ENCODE measurements at regions not wholly inside any gene's neighbourhood (a gene's known extent, or its start where the extent isn't known, plus 50 kb on each side); places are given as distances from the start of the nearest gene placed in this dataset.
A peak's percentile ranks its signal among the peaks of the same experiment; 100 is the strongest.
"Not testable (repeated sequence)": the region's sequence is repeated elsewhere in the genome, so short reads cannot be mapped to it uniquely, and the experiment has no call there.

DNA sequence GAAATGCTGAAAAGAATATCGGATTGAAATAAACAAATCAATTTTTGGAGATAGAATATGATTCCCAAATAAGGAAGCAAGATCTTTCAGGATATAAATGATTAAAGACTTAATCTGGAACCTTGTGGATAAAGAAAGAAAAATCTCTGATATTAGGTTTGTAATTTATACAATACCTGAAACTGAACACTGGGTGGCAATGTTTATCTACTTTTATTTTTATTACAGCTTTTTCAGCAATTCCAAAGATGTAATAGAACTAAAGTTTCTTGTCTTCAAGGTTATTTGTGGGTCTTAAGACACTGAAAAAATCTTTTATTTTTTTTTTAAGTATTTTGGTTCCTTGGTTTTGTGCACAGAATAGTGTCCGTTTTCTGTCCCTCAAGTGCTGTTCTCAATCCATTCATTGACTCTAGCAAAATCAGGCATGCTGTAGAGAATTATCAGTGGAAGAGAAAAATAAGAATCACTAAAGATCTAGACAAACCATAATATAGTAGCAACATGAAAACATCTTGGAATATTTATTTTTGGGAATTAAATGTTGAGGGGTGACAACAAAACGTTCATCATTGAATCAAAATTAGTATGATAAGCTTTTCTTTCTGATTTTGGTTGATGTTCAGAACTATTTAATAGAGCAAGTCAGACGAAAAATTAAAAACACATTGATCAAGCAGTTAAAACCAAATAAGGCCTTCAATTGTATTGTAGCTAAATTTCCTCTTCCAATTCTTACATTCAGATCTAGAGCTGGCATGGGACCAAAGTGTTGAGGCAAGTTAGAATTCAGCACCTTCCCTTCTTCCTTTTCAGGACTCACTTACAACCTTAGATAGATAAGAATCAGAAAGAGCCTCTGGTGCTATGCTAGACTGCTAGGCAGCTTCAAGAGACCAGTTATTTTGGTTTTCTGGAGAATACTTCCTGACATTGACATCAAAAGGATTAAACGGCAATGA, 704.4 kb upstream of the PCDH20 start:
- DNase-seq: peak; percentile 16

GRCh38 chr13:62115831-62116230, 700.2 kb upstream of the PCDH20 start:
- DNase-seq: no peak

DNA sequence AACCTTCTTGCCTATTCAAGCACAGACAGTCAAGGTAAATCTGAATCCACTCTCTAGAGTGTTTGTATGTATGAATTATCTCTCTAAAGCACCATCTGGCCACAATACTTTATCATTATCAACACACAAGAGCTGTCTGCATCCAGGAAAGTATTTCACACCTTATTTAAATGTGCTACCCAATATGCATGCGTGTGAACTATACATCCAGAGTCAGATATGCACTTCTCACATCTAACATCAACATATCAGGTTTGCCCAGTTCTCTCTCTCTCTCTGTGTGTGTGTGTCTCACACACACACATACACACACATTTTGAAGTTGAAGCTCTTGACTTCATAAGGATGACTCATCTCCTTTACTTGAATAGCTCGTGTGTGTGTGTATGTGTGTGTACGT, 697.5 kb upstream of the PCDH20 start:
- DNase-seq: no peak

- DNase-seq: no peak
Observed at GRCh38 chr13:62110079-62110478, 694.4 kb upstream of the PCDH20 start.

DNA sequence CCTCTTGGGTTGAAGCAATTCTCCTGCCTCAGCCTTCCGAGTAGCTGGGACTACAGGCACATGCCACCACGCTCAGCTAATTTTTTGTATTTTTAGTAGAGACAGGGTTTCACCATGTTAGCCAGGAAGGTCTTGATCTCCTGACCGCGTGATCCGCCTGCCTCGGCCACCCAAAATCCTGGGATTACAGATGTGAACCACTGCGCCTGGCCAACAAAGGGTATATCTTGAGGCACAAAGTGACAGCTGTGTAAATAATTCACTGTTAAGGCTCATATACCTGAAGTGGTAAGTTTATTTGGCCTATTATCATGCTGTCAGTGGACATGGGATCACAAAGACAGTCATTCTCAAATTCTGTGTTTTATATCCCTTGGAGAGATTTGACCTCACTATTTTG, 688.5 kb upstream of the PCDH20 start:
- DNase-seq: not testable (repeated sequence)

GRCh38 chr13:62096652-62097051, 681.0 kb upstream of the PCDH20 start:
- no peak for DNase-seq

DNA sequence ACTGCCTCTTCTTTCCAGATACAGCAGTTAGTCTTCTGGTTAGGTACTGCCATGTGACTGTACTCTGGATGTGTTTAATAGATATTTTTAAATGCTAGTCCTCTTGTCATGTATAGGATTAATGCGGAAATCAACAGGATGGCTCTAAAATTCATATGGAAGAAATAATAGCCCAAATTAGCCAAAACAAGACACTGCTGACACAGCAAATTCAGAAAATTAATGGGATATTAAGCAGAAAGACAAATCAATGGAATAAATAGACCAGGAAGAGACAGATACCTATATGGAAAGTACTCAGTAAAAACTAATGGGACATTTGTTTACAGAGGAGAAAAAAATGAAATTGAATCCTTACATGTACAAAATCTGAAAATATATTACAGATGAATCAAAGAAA, 679.3 kb upstream of the PCDH20 start:
- DNase-seq: no peak

DNA sequence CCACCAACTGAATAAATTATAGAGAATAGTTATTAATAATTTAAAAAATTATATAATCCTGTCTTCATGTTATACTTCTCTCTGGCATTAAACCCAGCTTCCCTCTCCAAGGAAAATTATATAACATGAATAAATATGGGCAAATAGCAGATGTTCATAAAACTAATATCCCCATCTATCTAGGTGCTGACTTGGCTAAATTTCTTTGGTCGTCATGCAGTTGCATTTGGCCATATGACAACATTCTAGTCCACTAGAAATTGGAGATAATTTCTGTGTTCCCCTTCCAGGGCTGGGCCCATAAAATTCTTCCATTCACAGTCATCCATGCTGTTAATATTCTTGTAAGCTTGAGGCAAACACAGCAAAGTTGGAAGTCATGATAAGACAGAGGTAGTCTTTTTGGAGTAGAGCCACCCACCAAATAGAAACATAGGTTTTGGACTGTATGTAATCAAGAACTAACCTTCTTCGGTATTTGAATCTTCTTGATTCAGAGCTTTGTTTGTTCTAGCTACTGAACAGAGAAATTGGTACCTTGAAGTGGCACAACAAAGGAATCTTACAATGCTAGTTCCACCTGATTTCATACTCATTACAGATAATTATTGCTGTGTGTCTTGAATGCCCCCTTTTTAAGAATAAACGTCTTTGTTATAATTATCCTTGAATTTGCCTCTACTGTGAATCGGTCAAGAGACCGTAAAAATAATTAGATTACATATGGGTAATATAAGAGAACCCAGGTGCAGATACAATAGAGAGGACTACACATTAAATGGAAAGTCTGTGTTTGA, 678.5 kb upstream of the PCDH20 start:
- DNase-seq: no peak

DNA sequence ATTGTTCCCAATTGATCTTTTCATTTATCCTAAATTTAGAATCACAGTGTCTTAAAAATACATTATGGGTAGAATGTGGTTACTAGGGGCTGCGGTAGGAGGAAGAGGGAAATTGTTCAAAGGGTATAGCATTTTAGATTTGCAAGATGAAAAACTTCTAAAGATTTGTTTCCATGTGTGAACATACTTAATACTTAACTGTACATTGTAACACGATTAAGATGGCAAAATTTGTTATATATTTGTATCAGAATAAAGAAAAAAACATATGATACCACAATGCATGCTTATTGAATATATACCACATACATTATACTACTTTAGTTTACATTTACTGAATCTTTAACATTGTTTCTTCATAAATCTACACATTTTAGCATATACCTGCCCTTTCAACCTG, 677.3 kb upstream of the PCDH20 start:
- no peak for DNase-seq

GRCh38 chr13:62092536-62092935, 676.9 kb upstream of the PCDH20 start:
- no peak for DNase-seq

GRCh38 chr13:62088165-62088564, 672.5 kb upstream of the PCDH20 start:
- DNase-seq: no peak

DNA sequence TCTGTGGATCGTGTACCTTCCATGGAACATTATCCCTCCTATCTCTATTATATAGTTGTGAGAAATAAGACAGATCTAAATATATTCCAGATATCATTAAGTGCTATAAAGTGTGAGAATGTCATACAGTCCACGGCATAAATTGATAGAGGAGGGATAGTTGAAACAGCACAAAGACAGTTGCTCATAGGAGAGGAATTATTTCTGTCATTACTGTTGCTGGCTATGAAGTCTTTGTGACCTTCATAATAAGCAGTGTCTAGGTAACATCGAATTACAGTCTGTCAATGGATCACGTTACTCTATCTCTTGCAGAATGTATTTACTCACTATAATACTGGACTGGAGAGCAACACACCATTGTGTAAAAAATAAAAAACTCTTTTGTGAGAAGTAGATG, 671.5 kb upstream of the PCDH20 start:
- DNase-seq: no peak

GRCh38 chr13:62085337-62086229, 669.9 kb upstream of the PCDH20 start:
- DNase-seq: no peak

DNA sequence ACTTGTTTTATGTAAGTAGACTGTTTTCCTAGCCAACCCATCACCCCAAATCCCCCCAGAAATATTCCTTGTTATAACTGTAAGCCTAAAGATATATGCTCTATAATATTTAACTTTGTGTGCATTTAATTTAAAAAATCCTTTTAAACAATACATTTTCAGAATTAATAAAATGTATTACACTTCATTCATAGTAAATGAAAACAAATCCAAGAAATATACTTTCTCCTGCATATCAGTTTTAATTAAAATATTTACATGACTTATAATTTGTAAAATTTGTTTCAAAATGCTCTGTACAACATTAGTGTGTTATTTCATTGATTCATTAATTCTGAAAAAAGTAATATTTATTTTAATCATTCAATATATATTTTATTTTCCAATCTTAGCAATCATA, 669.1 kb upstream of the PCDH20 start:
- DNase-seq: no peak

DNA sequence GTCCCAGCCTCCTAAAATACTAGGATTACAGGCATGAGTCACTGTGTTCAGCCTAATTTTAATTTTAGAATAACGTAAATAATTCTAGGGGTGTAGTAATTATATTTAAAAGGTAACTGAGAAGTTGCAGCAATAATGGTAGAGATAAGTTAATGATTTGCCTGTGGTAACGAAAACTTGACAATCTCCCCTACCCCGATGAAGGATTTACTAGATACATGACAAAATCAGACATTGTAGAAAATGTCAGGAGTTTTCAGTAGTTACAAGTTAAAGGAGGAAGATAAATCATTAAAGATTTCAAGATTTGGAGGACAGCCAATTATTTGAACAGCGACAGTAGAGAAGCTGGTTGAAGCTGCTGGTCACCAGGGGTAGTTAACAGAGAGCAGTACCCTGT, 652.2 kb upstream of the PCDH20 start:
- no peak for DNase-seq

GRCh38 chr13:62065016-62065415, 649.4 kb upstream of the PCDH20 start:
- no peak for DNase-seq

GRCh38 chr13:62061751-62062150, 646.1 kb upstream of the PCDH20 start:
- no peak for DNase-seq

GRCh38 chr13:62060570-62060969, 644.9 kb upstream of the PCDH20 start:
- DNase-seq: no peak

DNA sequence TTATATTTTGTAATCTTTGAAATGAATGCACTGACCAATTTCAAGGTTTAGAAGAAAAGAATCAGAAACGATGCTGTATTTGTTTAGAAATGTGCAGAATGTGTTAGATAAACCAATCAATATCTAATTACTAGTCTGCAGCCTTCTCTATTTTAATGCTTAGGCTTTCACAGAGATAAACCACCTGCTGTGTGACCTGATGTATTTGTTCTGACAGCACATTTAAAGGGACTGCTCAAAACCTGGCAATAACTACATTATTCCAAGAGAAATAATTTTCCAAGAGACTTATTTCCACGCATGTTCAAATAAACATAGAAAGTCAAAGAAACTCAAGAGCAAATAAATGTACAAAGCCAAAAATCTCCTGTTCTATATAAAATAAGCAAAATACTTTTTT, 641.6 kb upstream of the PCDH20 start:
- no peak for DNase-seq

DNA sequence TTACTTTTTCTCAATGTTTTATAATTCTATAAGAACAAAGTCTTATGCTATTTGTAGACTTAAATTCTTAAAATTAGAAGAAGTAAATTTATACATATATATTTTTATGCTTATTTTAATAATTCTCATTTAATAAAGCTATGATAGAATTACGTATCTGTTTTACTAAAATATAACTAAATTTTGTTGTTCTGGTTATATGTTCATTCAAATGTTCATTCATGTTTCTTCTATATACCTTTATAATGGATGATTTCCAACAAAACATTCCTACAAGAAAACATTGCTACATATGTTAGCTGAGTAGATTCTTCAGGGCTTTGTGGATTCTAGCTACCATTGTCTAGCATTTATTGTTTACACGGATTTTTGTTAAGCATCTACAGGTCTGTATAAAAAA, 634.3 kb upstream of the PCDH20 start:
- DNase-seq: no peak

- no peak for DNase-seq
Observed at GRCh38 chr13:62046512-62046911, 630.9 kb upstream of the PCDH20 start.

GRCh38 chr13:62043600-62043999, 628.0 kb upstream of the PCDH20 start:
- DNase-seq: no peak
